ENCODE measurements at regions not wholly inside any gene's neighbourhood (a gene's known extent, or its start where the extent isn't known, plus 50 kb on each side); places are given as distances from the start of the nearest gene placed in this dataset.
"Not testable (repeated sequence)": the region's sequence is repeated elsewhere in the genome, so short reads cannot be mapped to it uniquely, and the experiment has no call there.

DNA sequence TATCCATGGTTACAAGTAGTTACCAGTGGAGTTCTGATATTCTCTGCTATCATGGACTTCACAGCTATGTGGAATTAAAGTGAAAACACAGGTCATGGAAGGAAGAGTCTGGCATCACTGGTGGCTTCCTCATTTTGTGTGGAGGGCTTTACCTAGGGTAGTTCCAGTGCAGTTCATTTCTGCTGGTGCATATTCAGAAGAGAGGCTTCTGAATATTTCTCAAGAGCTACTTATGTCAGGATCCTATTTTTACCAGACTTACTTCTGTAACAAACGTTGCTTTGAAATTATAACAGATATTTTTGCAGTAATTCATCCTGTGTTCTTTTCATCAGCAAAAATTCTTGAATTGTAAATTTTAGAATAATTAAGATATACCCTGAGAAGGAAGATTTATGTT, 236.5 kb upstream of the NPSR1 start:
- H3K36me3 Mint-ChIP-seq (ENCODE audit: low read depth): no peaks in the 10 kb centered on the region
- no peaks in the 10 kb centered on the region for H3K4me1 Mint-ChIP-seq (ENCODE audit: low read depth)
- H3K27me3 Mint-ChIP-seq (ENCODE audit: low read depth): no peaks in the 10 kb centered on the region
- H3K27ac Mint-ChIP-seq: no peak overlapping the region
- H3K9me3 Mint-ChIP-seq: no peaks in the 10 kb centered on the region
- H3K4me3 Mint-ChIP-seq: no peak overlapping the region

- Mint-ChIP-seq H3K9me3 (no peaks in the 10 kb centered on the region), H3K36me3 (ENCODE audit: low read depth) (no peaks in the 10 kb centered on the region), H3K27ac (no peak overlapping the region), H3K27me3 (ENCODE audit: low read depth) (no peaks in the 10 kb centered on the region), H3K4me1 (ENCODE audit: low read depth) (no peaks in the 10 kb centered on the region), H3K4me3 (no peak overlapping the region)
These were observed 232.8 kb upstream of the NPSR1 start for GRCh38 chr7:34425194-34425593.

- Mint-ChIP-seq H3K36me3 (ENCODE audit: low read depth) (no peaks in the 10 kb centered on the region), H3K27me3 (ENCODE audit: low read depth) (no peaks in the 10 kb centered on the region), H3K27ac (no peak overlapping the region), H3K9me3 (peaks cover 2% of the 10 kb centered on the region), H3K4me3 (no peak overlapping the region), H3K4me1 (ENCODE audit: low read depth) (no peaks in the 10 kb centered on the region)
These were observed 232.2 kb upstream of the NPSR1 start for GRCh38 chr7:34425631-34426384.

- H3K36me3 Mint-ChIP-seq (ENCODE audit: low read depth): peaks cover 1% of the 10 kb centered on the region
- no peak overlapping the region for H3K27ac Mint-ChIP-seq
- no peaks in the 10 kb centered on the region for H3K27me3 Mint-ChIP-seq (ENCODE audit: low read depth)
- H3K4me1 Mint-ChIP-seq (ENCODE audit: low read depth): no peaks in the 10 kb centered on the region
- H3K4me3 Mint-ChIP-seq: no peak overlapping the region
- peaks cover 23% of the 10 kb centered on the region for H3K9me3 Mint-ChIP-seq
These were observed 227.6 kb upstream of the NPSR1 start for GRCh38 chr7:34430456-34430855.

DNA sequence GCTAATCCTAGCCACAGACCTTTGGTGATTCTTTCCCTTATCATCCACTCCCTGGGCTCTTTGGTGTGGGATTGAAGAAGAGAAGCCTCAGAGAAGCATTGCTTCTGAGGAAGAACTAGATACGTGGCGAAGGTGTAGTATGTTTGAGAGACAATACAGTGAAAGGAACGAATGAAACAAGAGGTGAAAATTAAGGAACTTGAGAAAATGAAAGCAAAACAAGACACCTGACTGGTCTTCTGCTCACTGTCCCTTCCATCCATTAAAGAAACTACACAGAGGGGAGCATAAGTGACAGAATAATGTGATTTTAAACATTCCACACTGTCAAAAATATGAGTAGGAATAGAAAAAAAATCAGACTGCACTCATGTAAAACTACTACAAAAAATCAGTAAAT, 219.6 kb upstream of the NPSR1 start:
- Mint-ChIP-seq H3K4me1 (ENCODE audit: low read depth) (no peaks in the 10 kb centered on the region), H3K27ac (no peak overlapping the region), H3K27me3 (ENCODE audit: low read depth) (no peaks in the 10 kb centered on the region), H3K9me3 (peaks cover 22% of the 10 kb centered on the region), H3K36me3 (ENCODE audit: low read depth) (no peaks in the 10 kb centered on the region), H3K4me3 (no peak overlapping the region)

DNA sequence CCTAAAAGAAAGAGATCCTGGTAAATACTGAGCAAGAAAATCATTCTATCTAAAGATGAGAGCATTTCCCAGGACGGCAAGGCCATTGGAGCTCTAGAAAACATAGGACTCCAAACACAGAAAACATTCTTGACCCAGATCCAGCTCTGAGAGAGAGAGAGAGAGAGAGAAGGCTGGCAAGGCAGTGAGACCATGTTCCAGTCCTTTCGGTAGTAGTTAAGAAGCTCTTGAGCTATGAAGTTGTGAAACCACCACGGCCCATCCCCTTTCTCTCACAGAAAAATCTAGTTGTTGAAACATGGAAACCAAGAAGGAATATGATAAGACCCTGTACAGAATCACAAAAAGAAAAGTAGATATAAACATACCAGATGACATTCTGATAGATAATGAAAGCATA, 212.4 kb upstream of the NPSR1 start:
- Mint-ChIP-seq H3K27me3 (ENCODE audit: low read depth) (no peaks in the 10 kb centered on the region), H3K27ac (no peak overlapping the region), H3K4me1 (ENCODE audit: low read depth) (no peaks in the 10 kb centered on the region), H3K4me3 (no peak overlapping the region), H3K36me3 (ENCODE audit: low read depth) (no peaks in the 10 kb centered on the region), H3K9me3 (peaks cover 16% of the 10 kb centered on the region)

GRCh38 chr7:34448531-34448930, 209.5 kb upstream of the NPSR1 start:
- not testable (repeated sequence) for H3K36me3 Mint-ChIP-seq (ENCODE audit: low read depth); H3K4me1 Mint-ChIP-seq (ENCODE audit: low read depth); H3K4me3 Mint-ChIP-seq; H3K27me3 Mint-ChIP-seq (ENCODE audit: low read depth); H3K27ac Mint-ChIP-seq
- peaks cover 12% of the 10 kb centered on the region for H3K9me3 Mint-ChIP-seq

DNA sequence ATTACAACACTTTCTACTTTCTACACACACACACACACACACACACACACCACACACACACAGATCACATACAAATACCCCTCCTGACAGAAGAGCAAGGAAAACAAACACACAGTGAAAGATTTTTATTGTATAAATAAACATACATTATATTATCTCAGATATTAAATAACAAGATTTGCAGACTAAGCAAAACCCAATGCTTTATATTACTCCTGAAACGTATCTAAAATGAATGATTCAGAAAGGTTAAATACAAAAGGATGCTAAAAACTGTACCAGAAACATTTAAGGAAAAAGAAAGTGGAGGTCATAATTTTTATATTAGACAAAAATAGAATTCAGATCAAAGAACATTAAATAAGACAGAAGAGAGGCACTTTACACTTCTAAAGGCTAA, 208.3 kb upstream of the NPSR1 start:
- no peaks in the 10 kb centered on the region for H3K27me3 Mint-ChIP-seq (ENCODE audit: low read depth)
- H3K9me3 Mint-ChIP-seq: peaks cover 8% of the 10 kb centered on the region
- H3K27ac Mint-ChIP-seq: no peak overlapping the region
- no peak overlapping the region for H3K4me3 Mint-ChIP-seq
- H3K36me3 Mint-ChIP-seq (ENCODE audit: low read depth): no peaks in the 10 kb centered on the region
- no peaks in the 10 kb centered on the region for H3K4me1 Mint-ChIP-seq (ENCODE audit: low read depth)

GRCh38 chr7:34451183-34451582, 206.8 kb upstream of the NPSR1 start:
- Mint-ChIP-seq H3K9me3 (peaks cover 4% of the 10 kb centered on the region), H3K4me1 (ENCODE audit: low read depth) (no peaks in the 10 kb centered on the region), H3K4me3 (no peak overlapping the region), H3K27ac (no peak overlapping the region), H3K27me3 (ENCODE audit: low read depth) (no peaks in the 10 kb centered on the region), H3K36me3 (ENCODE audit: low read depth) (no peaks in the 10 kb centered on the region)

DNA sequence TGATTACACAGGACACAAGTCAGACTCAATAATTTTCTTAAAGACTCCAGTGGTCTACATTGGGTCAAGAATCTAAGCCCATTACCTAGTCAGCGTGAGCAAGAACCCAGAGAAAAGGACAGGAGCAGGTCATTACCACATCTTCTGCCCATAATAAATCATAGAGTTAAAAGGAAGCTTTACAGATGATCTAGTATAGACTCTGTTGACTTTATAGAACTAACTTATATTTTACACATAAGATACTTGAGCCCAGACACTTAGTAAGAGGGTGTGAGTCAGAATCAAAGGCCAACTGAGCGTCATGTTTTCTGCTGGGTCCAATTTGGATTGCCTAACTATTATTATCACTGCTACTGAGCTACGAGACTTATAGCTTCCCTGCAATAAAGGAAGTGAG, 206.1 kb upstream of the NPSR1 start:
- Mint-ChIP-seq H3K4me3 (no peak overlapping the region), H3K27me3 (ENCODE audit: low read depth) (no peaks in the 10 kb centered on the region), H3K4me1 (ENCODE audit: low read depth) (no peaks in the 10 kb centered on the region), H3K9me3 (peaks cover 4% of the 10 kb centered on the region), H3K27ac (no peak overlapping the region), H3K36me3 (ENCODE audit: low read depth) (no peaks in the 10 kb centered on the region)

GRCh38 chr7:34452363-34452762, 205.7 kb upstream of the NPSR1 start:
- no peaks in the 10 kb centered on the region for H3K4me1 Mint-ChIP-seq (ENCODE audit: low read depth)
- H3K9me3 Mint-ChIP-seq: peaks cover 4% of the 10 kb centered on the region
- H3K4me3 Mint-ChIP-seq: no peak overlapping the region
- H3K36me3 Mint-ChIP-seq (ENCODE audit: low read depth): no peaks in the 10 kb centered on the region
- no peaks in the 10 kb centered on the region for H3K27me3 Mint-ChIP-seq (ENCODE audit: low read depth)
- H3K27ac Mint-ChIP-seq: no peak overlapping the region

DNA sequence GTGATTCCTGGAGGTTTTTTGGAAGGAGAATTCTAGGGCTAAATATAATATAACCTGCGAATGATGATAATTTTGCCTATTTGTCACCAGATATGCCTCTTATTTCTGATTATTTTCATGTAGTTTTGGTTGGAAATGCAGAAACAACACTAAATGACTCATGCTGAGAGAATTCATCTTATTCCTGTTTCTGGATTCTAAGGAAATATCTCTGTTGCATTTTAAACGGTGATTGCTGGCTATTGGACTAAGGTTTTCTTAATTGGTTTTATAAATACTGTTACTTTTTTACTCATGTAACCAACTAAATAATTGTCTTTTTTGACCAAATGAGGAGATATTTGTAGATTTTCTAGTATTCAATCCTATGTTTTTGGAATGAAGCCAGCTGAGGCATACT, 204.9 kb upstream of the NPSR1 start:
- H3K27ac Mint-ChIP-seq: no peak overlapping the region
- H3K4me3 Mint-ChIP-seq: no peak overlapping the region
- H3K36me3 Mint-ChIP-seq (ENCODE audit: low read depth): no peaks in the 10 kb centered on the region
- no peaks in the 10 kb centered on the region for H3K27me3 Mint-ChIP-seq (ENCODE audit: low read depth)
- peaks cover 4% of the 10 kb centered on the region for H3K9me3 Mint-ChIP-seq
- no peaks in the 10 kb centered on the region for H3K4me1 Mint-ChIP-seq (ENCODE audit: low read depth)

DNA sequence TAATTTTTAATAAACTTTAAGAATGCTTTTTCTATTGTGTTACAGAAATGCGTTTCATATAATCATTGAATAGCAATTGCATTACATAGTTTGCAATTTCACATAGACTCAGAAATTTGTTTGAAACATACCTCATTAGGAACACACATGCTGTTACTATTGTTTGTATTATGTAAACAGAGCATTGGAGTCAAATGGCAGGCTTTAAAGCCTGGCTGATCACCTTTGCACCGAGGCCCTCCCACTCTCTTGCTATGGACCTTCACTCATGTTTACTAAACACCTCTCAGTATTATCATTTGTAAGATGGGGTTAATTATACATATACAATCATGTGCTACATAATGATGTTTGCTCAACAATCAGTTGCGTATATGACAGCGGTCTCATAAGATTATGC, 203.6 kb upstream of the NPSR1 start:
- Mint-ChIP-seq H3K4me3 (no peak overlapping the region), H3K27ac (no peak overlapping the region), H3K36me3 (ENCODE audit: low read depth) (no peaks in the 10 kb centered on the region), H3K9me3 (peaks cover 8% of the 10 kb centered on the region), H3K4me1 (ENCODE audit: low read depth) (no peaks in the 10 kb centered on the region), H3K27me3 (ENCODE audit: low read depth) (no peaks in the 10 kb centered on the region)

DNA sequence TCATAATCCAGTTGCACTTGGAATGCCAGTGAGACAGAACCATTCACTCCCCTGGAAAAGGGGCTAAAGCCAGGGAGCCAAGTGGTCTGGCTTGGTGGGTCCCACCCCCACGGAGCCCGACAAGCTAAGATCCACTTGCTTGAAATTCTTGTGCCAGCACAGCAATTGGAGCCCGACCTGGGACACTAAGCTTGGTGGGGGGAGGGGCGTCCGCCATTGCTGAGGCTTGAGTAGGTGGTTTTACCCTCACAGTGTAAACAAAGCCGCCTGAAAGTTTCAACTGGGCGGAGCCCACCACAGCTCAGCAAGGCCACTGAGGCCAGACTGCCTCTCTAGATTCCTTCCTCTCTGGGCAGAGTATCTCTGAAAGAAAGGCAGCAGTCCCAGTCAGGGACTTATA, 200.7 kb upstream of the NPSR1 start:
- no peaks in the 10 kb centered on the region for H3K4me1 Mint-ChIP-seq (ENCODE audit: low read depth)
- H3K27me3 Mint-ChIP-seq (ENCODE audit: low read depth): no peaks in the 10 kb centered on the region
- H3K27ac Mint-ChIP-seq: no peak overlapping the region
- no peak overlapping the region for H3K4me3 Mint-ChIP-seq
- no peaks in the 10 kb centered on the region for H3K36me3 Mint-ChIP-seq (ENCODE audit: low read depth)
- H3K9me3 Mint-ChIP-seq: peaks cover 13% of the 10 kb centered on the region

DNA sequence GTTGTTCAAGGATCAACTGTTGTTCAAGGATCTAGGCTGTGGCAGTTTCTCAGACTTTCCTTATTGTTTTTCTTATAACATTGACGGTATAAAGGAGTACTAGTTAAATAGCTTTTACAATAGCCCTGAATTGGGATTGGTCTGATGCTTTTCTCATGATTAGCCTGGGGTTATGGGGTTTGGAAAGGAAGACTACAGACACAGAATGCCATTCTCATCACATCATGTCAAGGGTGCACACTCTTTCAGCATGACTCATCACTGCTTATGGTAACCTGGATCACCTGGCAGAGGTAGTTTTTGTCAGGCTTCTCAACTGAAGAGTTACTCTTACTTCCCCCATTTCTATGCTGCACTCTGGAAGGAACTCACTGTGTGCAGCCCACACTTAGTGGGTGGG, 194.2 kb upstream of the NPSR1 start:
- Mint-ChIP-seq H3K9me3 (peaks cover 11% of the 10 kb centered on the region), H3K27ac (no peak overlapping the region), H3K4me3 (no peak overlapping the region), H3K27me3 (ENCODE audit: low read depth) (no peaks in the 10 kb centered on the region), H3K36me3 (ENCODE audit: low read depth) (no peaks in the 10 kb centered on the region), H3K4me1 (ENCODE audit: low read depth) (no peaks in the 10 kb centered on the region)

DNA sequence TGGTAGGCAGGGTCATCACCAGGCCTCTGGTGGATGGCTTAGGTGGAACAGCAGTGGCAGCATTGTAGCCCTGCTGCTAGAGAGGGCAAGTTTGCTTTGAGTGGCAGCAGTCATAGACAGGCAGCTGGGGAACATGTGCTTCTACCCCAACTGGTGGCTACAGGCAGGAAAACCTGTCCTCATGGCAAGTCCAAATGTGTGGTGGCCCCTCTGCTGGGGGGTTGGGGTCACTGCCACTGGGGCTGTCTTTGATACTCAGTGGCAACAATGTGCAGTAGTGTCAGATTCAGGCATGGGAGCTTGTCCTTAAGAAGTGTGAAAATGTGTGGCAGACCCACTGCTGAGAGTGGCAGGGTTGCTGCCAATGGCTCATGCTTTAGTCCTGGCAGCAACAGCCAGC, 186.2 kb upstream of the NPSR1 start:
- no peak overlapping the region for H3K4me3 Mint-ChIP-seq
- peaks cover 22% of the 10 kb centered on the region for H3K9me3 Mint-ChIP-seq
- no peaks in the 10 kb centered on the region for H3K27me3 Mint-ChIP-seq (ENCODE audit: low read depth)
- no peaks in the 10 kb centered on the region for H3K36me3 Mint-ChIP-seq (ENCODE audit: low read depth)
- no peak overlapping the region for H3K27ac Mint-ChIP-seq
- H3K4me1 Mint-ChIP-seq (ENCODE audit: low read depth): no peaks in the 10 kb centered on the region
